ENCODE measurements at regions not wholly inside any gene's neighbourhood (a gene's known extent, or its start where the extent isn't known, plus 50 kb on each side); places are given as distances from the start of the nearest gene placed in this dataset.

- peak in 1 of 2 donors; percentile 47 for DNase-seq (ENCODE audit: low read depth in 2 of 2)
- no peak for TF ChIP-seq CTCF (IDR thresholded peaks at IDR 0.05; ENCODE audit: low read depth, low read length)
Measured at GRCh38 chr11:122375687-122376399, 259.8 kb upstream of the BLID start.

GRCh38 chr11:122368796-122369195 is 252.8 kb upstream of the BLID start:
- no peak overlapping the region for H3K4me3 ChIP-seq (replicated peaks in 1 of 2; ENCODE audit: low read depth in 2 of 2, low read length in 2 of 2)
- TF ChIP-seq CTCF (IDR thresholded peaks at IDR 0.05; ENCODE audit: low read depth, low read length): no peak
- DNase-seq (ENCODE audit: low read depth in 2 of 2): no peak

More at GRCh38 chr11:122375687-122376399, 259.8 kb upstream of the BLID start:
- H3K4me3 ChIP-seq (replicated peaks in 1 of 2; ENCODE audit: low read depth in 2 of 2, low read length in 2 of 2): no peak overlapping the region

- no peak for TF ChIP-seq CTCF (IDR thresholded peaks at IDR 0.05; ENCODE audit: low read depth, low read length)
- DNase-seq (ENCODE audit: low read depth in 2 of 2): peak; percentile 6 to 85
- H3K4me3 ChIP-seq (replicated peaks in 1 of 2; ENCODE audit: low read depth in 2 of 2, low read length in 2 of 2): no peak overlapping the region
Measured at GRCh38 chr11:122367809-122368231, 251.8 kb upstream of the BLID start.

- H3K4me3 ChIP-seq (replicated peaks in 1 of 2; ENCODE audit: low read depth in 2 of 2, low read length in 2 of 2): peak overlapping the region in 1 of 2 donors; percentile 24
- TF ChIP-seq CTCF (IDR thresholded peaks at IDR 0.05; ENCODE audit: low read depth, low read length): no peak
- peak in 1 of 2 donors; percentile 24 for DNase-seq (ENCODE audit: low read depth in 2 of 2)
Measured at GRCh38 chr11:122365610-122366360, 249.8 kb upstream of the BLID start.

GRCh38 chr11:122363296-122363695 is 247.3 kb upstream of the BLID start:
- no peak for DNase-seq (ENCODE audit: low read depth in 2 of 2)
- TF ChIP-seq CTCF (IDR thresholded peaks at IDR 0.05; ENCODE audit: low read depth, low read length): no peak
- H3K4me3 ChIP-seq (replicated peaks in 1 of 2; ENCODE audit: low read depth in 2 of 2, low read length in 2 of 2): no peak overlapping the region

GRCh38 chr11:122362381-122362780 is 246.4 kb upstream of the BLID start:
- DNase-seq (ENCODE audit: low read depth in 2 of 2): no peak
- H3K4me3 ChIP-seq (replicated peaks in 1 of 2; ENCODE audit: low read depth in 2 of 2, low read length in 2 of 2): no peak overlapping the region
- TF ChIP-seq CTCF (IDR thresholded peaks at IDR 0.05; ENCODE audit: low read depth, low read length): no peak

All from cardiac fibroblast (primary cell).